ENCODE measurements at regions not wholly inside any gene's neighbourhood (a gene's known extent, or its start where the extent isn't known, plus 50 kb on each side); places are given as distances from the start of the nearest gene placed in this dataset.

GRCh38 chr10:24779737-24780136 lies 56.0 kb upstream of the ARHGAP21 start:
- TF ChIP-seq POLR2A (IDR thresholded peaks at IDR 0.05; ENCODE audit: low read depth, low read length) (no peak), RFX5 (IDR thresholded peaks at IDR 0.05; ENCODE audit: low read depth, low read length) (no peak), CTCF (conservative IDR thresholded peaks at IDR 0.05; ENCODE audit: low read depth, low read length) (no peak), RAD21 (IDR thresholded peaks at IDR 0.05; ENCODE audit: low read length) (no peak), USF2 (IDR thresholded peaks at IDR 0.05; ENCODE audit: low read depth, low read length) (no peak), BHLHE40 (IDR thresholded peaks at IDR 0.05; ENCODE audit: low read depth, low read length) (no peak), ELK1 (IDR thresholded peaks at IDR 0.05; ENCODE audit: borderline replicate concordance, low read depth, low read length) (no peak), MXI1 (IDR thresholded peaks at IDR 0.05; ENCODE audit: borderline replicate concordance, low read depth, low read length) (no peak), MAFK (IDR thresholded peaks at IDR 0.05; ENCODE audit: low read depth, low read length) (no peak)

Data from IMR-90 (cell line).